IMR-90 (cell line): ENCODE measurements at regions not wholly inside any gene's neighbourhood (a gene's known extent, or its start where the extent isn't known, plus 50 kb on each side); places are given as distances from the start of the nearest gene placed in this dataset.

ENCODE experiments used
- ATAC-seq: fragments of 200-7000 bp; cut with Tn5 transposase; 2 replicates; pipeline ENCODE4 v1.9.1; 2020; ENCODE audit warnings: low read depth, mild to moderate bottlenecking, moderate library complexity
- BruUV-seq: library from RNA; stranded (reverse); fragments of 400-500 nt; replicated peaks from 2 replicates; lab custom pipeline; 2021; lab: Mats Ljungman, UMichigan
- CTCF ChIA-PET: fragments of 300-600 bp; formaldehyde crosslinking; extraction: SDS; loops from one replicate; lab custom pipeline; 2021; ENCODE audit warnings: antibody characterized with exemption; lab: Yijun Ruan, JAX
- POLR2A ChIA-PET: fragments of 300-600 bp; sonication (Branson Sonifier 250); formaldehyde crosslinking; loops from one replicate; lab custom pipeline; 2022; ENCODE audit warnings: antibody characterized with exemption; ENCODE audit not compliant: unreplicated experiment; lab: Charles Lee
- DNase-seq: peaks from one replicate; pipeline ENCODE4 v3.0.0; 2013
- H2AFZ ChIP-seq: replicated peaks from 2 replicates; pipeline ENCODE3; 2013; ENCODE audit warnings: low read length, mild to moderate bottlenecking; ENCODE audit not compliant: poor library complexity
- H2AK5ac ChIP-seq: 2 replicates; pipeline ENCODE4 v1.6.1; 2013; ENCODE audit warnings: low read depth, low read length, inconsistent platforms
- H2AK9ac ChIP-seq: replicated peaks from 2 replicates; pipeline ENCODE3; 2013; ENCODE audit warnings: mild to moderate bottlenecking, low read depth, low read length, moderate library complexity; ENCODE audit not compliant: poor library complexity
- H2BK120ac ChIP-seq: 2 replicates; pipeline ENCODE4 v1.6.1; 2013; ENCODE audit warnings: low read depth, low read length, inconsistent platforms
- H2BK15ac ChIP-seq: 3 replicates; pipeline ENCODE4 v1.6.1; 2013; ENCODE audit warnings: low read depth, low read length, inconsistent platforms
- H2BK20ac ChIP-seq: 2 replicates; pipeline ENCODE4 v1.6.1; 2013; ENCODE audit warnings: low read depth, mild to moderate bottlenecking, inconsistent platforms, low read length, moderate library complexity
- H2BK5ac ChIP-seq: 2 replicates; pipeline ENCODE4 v1.6.1; 2013; ENCODE audit warnings: mild to moderate bottlenecking, low read depth, low read length, inconsistent platforms; ENCODE audit not compliant: poor library complexity, severe bottlenecking
- H3K14ac ChIP-seq: replicated peaks from 2 replicates; pipeline ENCODE4 v1.6.1; 2013; ENCODE audit warnings: low read depth, low read length, inconsistent platforms
- H3K18ac ChIP-seq: 2 replicates; pipeline ENCODE4 v1.6.1; 2013; ENCODE audit warnings: low read depth, low read length, control low read depth
- H3K23ac ChIP-seq: 2 replicates; pipeline ENCODE4 v1.6.1; 2013; ENCODE audit warnings: low read depth, low read length, inconsistent platforms
- H3K27ac ChIP-seq: 2 replicates; pipeline ENCODE4 v1.5.1; 2013; ENCODE audit warnings: mild to moderate bottlenecking, control low read depth, low read length; ENCODE audit not compliant: insufficient read depth
- H3K27me3 ChIP-seq: 2 replicates; pipeline ENCODE4 v1.6.1; 2013; ENCODE audit warnings: low read length; ENCODE audit not compliant: control insufficient read depth, insufficient read depth
- H3K36me3 ChIP-seq: 2 replicates; pipeline ENCODE4 v1.6.1; 2013; ENCODE audit warnings: low read length, mixed read lengths; ENCODE audit not compliant: control insufficient read depth, insufficient read depth
- H3K4ac ChIP-seq: 2 replicates; pipeline ENCODE4 v1.6.1; 2013; ENCODE audit warnings: low read depth, low read length, inconsistent platforms
- H3K4me1 ChIP-seq: 2 replicates; pipeline ENCODE4 v1.6.1; 2013; ENCODE audit warnings: low read length, mixed read lengths; ENCODE audit not compliant: control insufficient read depth, insufficient read depth
- H3K4me2 ChIP-seq: 2 replicates; pipeline ENCODE4 v1.6.1; 2013; ENCODE audit warnings: low read depth, mild to moderate bottlenecking, control low read depth, low read length, moderate library complexity
- H3K4me3 ChIP-seq: 2 replicates; pipeline ENCODE4 v1.5.1; 2013; ENCODE audit warnings: low read depth, mild to moderate bottlenecking, control low read depth, low read length, moderate library complexity; ENCODE audit not compliant: insufficient read depth
- H3K56ac ChIP-seq: 2 replicates; pipeline ENCODE4 v1.6.1; 2013; ENCODE audit warnings: low read length, inconsistent platforms; ENCODE audit not compliant: insufficient read depth; ENCODE audit errors: extremely low read depth
- H3K79me1 ChIP-seq, 2 experiments: 2 replicates each; pipeline ENCODE4 v1.6.1; 2013; ENCODE audit warnings: low read length in 2 of 2, inconsistent platforms in 1 of 2, low read depth in 1 of 2
- H3K9ac ChIP-seq: 2 replicates; pipeline ENCODE4 v1.6.1; 2013; ENCODE audit warnings: low read depth, low read length, control low read depth
- H3K9me1 ChIP-seq: 2 replicates; pipeline ENCODE4 v1.6.1; 2013; ENCODE audit warnings: low read length, inconsistent platforms; ENCODE audit not compliant: insufficient read depth
- H3K9me3 ChIP-seq: 2 replicates; pipeline ENCODE4 v1.6.1; 2013; ENCODE audit warnings: low read length; ENCODE audit not compliant: control insufficient read depth, insufficient read depth
- H4K20me1 ChIP-seq: 2 replicates; pipeline ENCODE4 v1.6.1; 2013; ENCODE audit warnings: low read length, inconsistent platforms; ENCODE audit not compliant: insufficient read depth
- H4K5ac ChIP-seq: 2 replicates; pipeline ENCODE4 v1.6.1; 2013; ENCODE audit warnings: mild to moderate bottlenecking, low read depth, low read length, control low read depth
- H4K8ac ChIP-seq, 2 experiments: 2 replicates each; pipeline ENCODE4 v1.6.1; 2013; ENCODE audit warnings: low read depth in 2 of 2, low read length in 2 of 2, control low read depth in 1 of 2, inconsistent platforms in 1 of 2
- H4K91ac ChIP-seq: 2 replicates; pipeline ENCODE4 v1.6.1; 2013; ENCODE audit warnings: low read depth, low read length, inconsistent platforms; ENCODE audit not compliant: insufficient read depth
- FOS ChIP-seq: fragments of 150-350 bp; IDR thresholded peaks from 2 replicates; pipeline ENCODE4 v1.6.1; 2016; ENCODE audit warnings: low read depth, low read length
- RAD21 ChIP-seq: IDR thresholded peaks from 2 replicates; pipeline ENCODE4 v1.6.1; 2012; ENCODE audit warnings: low read length, improper control_type of control experiment
- WGBS, 2 experiments: methylation state at CpG; one replicate each; pipeline versions ENCODE4 v1.1.5 to v1.1.7; 2013; ENCODE audit warnings: missing lambda C conversion rate in 2 of 2; ENCODE audit not compliant: insufficient read length in 1 of 2; ENCODE audit errors: extremely low coverage in 2 of 2; 5-methylcytosine and 5-hydroxymethylcytosine counted together
- dilution Hi-C: fragments of 300-500 bp; cut with HindIII; formaldehyde crosslinking; loops from one replicate; pipeline ENCODE4 v1.14.3; 2018; ENCODE audit warnings: low sequenced_read_pairs; ENCODE audit not compliant: unreplicated experiment
- in situ Hi-C: fragments of 300-500 bp; cut with MboI; formaldehyde crosslinking; loops from 3 replicates; pipeline ENCODE4 v1.14.3; 2019; ENCODE audit warnings: low sequenced_read_pairs, inconsistent platforms, mixed read lengths
- intact Hi-C: fragments of 100-400 bp; cut with micrococcal nuclease; formaldehyde crosslinking; loops from 2 replicates; pipeline ENCODE4 v1.10.0; 2022

DNA sequence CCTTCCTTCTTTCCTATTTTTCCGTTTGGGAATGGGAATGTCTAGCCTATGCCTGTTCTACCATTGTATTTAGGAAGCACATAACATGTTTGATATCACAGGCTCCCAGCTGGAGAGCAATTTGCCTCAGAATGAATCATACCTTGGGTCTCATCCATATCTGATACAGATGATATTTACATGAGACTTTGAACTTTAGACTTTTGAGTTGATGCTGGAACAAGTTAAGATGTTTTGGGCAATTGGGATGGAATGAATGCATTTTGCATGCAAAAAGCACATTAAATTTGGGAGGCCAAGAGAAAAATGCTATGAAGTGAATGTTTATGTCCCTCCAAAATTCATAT is 61.9 kb upstream of the BEGAIN start:
- no peak overlapping the region for H2BK15ac ChIP-seq
- no peak overlapping the region for H4K8ac ChIP-seq
- no peak overlapping the region for H4K5ac ChIP-seq
- H3K36me3 ChIP-seq: no peaks in the 10 kb centered on the region
- H3K4ac ChIP-seq: no peak overlapping the region
- peak overlapping the region; percentile 16; the same call in 1 of the 2 replicates for H3K27ac ChIP-seq
- no CpG with 5 or more reads among the region's 1 CpG for WGBS, 2 experiments
- POLR2A ChIA-PET: no interaction called here
- no peak overlapping the region for H2BK120ac ChIP-seq
- intact Hi-C loops: no loop called here
- ATAC-seq (peak; percentile 57), DNase-seq (peak; percentile 78)
- H3K4me2 ChIP-seq: no peak overlapping the region
- H3K4me3 ChIP-seq: no peak overlapping the region
- H3K9ac ChIP-seq: no peak overlapping the region
- H3K9me3 ChIP-seq: peaks cover 2% of the 10 kb centered on the region; the same call in 1 of the 2 replicates
- no peaks in the 10 kb centered on the region for H3K79me1 ChIP-seq
- H3K56ac ChIP-seq: no peak overlapping the region
- CTCF ChIA-PET: no interaction called here
- H2AFZ ChIP-seq: no peak overlapping the region
- no peak overlapping the region for H2AK9ac ChIP-seq
- TF ChIP-seq RAD21 (no peak), FOS (0 out of 2 replicates have a peak, but pooled peaks have one; percentile 32)
- H4K20me1 ChIP-seq: no peaks in the 10 kb centered on the region
- dilution Hi-C loops: no loop called here
- no peak overlapping the region for H2BK5ac ChIP-seq
- H4K91ac ChIP-seq: no peak overlapping the region
- no peak overlapping the region for H2BK20ac ChIP-seq
- H3K27me3 ChIP-seq: peaks cover 11% of the 10 kb centered on the region
- H3K9me1 ChIP-seq: no peaks in the 10 kb centered on the region; the same call in 1 of the 2 replicates
- BruUV-seq: no TSS peak
- in situ Hi-C loops: loop anchor here (10.0 kb wide), 1 partner anchor 234 kb away; no protein-coding TSS in a partner anchor
- no peak overlapping the region for H2AK5ac ChIP-seq
- no peak overlapping the region for H3K14ac ChIP-seq
- peak overlapping the region; percentile 37; the same call in 1 of the 2 replicates for H3K18ac ChIP-seq
- H3K23ac ChIP-seq: no peak overlapping the region
- H3K4me1 ChIP-seq: peaks cover 15% of the 10 kb centered on the region; the same call in 1 of the 2 replicates
